ENCODE measurements at regions not wholly inside any gene's neighbourhood (a gene's known extent, or its start where the extent isn't known, plus 50 kb on each side); places are given as distances from the start of the nearest gene placed in this dataset.
"Not testable (repeated sequence)": the region's sequence is repeated elsewhere in the genome, so short reads cannot be mapped to it uniquely, and the experiment has no call there.

DNA sequence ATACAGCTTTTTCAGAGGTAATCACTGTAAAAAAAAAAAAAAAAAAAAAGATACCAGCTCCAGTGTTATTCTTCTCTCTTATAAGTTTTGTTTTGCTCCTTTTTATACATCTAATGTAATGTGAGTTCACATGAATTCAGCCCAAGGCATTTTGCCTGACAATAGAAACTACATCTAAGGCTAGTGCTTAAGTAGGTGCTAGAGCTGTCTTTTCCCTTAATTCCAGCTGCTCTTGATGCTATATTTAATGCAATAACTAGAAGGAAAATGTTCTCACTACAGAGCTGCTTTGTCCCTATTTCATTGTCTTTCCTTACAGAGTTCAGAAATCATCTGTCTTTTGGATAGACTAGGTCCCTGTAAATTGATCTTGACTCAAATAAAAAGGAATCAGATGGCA lies 150.1 kb downstream of the NAA11 start:
- DNase-seq (ENCODE audit: low spot score), result no peak

DNA sequence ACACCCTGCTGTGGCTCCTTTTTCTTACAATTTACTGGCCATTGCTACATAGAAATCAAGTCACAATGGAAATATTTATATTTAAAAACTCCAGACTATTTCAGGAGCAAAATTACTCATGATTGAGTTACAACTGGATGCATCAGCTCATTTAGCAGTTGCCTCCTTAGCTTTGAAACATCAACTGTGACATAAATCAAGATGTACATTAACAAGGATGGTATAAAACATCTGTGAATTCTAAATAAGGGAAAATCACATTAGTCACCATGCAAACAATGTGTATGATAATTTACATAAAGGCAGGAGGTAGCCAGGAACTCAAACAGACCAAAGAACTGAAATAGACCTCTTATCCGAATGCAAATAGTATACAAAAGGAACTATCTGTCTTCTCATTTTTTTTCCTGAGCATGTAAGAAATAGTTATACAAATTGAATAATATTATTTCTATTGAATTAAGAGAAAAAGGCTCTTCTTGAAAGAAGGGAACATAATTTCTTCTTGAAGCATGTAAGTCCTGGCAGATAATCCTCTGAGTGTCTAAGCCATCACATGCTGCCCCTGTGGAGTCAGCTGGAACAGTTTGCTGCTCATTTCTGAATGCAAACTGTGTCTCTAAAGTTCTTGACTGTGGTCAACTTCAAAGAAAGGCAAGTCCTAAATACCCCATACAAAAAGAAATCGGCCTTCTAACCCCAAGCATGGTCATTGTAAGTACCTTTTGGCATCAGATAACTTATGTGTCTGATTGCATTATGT lies 151.2 kb downstream of the NAA11 start:
- no peak for DNase-seq (ENCODE audit: low spot score)

DNA sequence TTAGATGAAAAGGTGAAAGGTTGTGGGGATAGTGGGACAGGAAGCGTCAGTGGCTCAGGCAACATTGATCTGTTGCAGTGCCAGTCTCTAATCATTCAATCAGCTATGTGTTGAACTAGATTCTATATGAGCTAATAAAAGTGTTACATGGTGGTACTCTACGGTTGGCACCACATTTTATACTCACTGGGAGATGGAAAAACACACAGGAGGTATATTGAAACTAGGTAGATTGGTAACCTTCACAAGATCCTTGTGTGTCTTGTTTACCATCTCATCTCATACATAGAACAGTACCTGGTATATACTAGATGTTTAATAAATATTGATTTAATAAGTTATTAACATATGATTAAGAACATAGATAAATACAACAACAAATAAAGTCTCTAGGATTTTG lies 152.7 kb downstream of the NAA11 start:
- no peak for DNase-seq (ENCODE audit: low spot score)

DNA sequence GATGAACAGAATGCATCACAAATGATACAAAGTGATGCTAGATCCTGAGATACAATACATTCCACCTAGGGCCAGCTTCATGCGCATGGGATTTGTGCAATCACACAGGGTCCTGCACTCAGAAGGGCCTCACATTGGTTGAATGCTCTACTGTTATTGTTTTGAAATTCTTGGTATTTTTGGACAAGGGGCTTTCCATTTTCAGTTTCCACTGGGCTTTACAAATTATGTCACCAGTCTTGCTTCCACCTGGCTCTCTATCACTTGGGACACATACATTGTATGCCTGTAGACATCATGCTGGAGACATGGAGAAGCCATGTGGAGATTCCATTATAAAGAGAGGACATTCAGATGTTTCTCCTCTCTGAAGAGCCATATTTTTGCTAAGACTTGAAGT lies 155.8 kb downstream of the NAA11 start:
- DNase-seq (ENCODE audit: low spot score), result no peak

DNA sequence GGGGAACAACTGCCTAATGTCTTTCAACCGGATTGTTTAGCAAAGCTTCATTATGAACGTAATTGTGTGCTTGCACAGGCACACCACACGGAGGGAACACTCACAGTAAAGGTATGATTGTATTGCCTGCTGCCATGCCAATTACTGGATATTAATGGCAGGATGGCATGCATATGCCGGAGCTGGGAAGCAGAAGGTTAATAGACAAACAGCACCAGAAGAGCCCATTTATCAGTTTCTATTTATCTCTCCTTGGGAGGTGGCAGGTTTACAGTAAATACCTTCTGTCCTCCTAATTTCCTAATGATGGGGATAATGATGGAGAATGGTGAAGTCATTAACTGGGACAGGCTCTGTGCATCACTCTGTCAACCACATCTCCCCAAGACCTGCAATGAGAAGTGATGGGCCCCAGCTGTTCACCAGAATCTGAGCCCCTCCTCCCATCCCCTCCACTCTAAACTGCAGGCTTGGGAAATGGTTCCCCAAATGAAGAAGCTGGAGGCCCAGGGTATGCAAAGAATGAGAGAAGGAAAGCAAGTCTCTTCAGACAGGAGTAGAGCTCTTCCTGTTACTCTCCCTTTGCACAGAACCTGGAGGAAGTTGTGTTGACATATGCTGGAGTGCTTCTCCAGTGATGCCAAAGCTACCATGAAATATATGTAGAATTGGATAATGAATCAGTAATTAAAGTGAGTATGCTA lies 160.8 kb downstream of the NAA11 start:
- no peak for DNase-seq (ENCODE audit: low spot score)

DNA sequence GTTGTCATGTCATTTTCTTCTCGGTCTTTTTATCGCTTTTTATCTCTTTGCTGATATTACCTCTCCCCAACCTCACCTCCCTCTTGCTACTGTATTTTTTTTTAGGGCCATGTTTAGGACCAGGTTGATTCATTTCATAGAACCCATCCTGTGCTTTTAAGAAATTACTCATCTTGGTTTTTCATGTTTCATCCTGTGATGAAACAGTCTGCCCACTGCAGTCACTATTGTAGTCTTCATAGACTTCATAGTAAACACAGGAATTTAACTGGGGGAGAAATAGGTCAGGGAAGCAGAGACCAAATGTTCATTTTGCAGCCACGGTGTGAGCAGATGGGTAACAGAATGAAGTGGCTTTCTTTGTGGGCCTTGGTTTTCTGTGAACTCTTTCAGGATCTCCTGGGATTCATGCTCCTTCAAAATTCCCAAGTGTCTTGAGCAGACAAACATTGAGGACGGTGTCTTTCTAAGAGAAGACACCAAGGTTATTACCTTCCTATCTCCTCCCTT lies 161.8 kb downstream of the NAA11 start:
- DNase-seq (ENCODE audit: low spot score), result no peak

DNA sequence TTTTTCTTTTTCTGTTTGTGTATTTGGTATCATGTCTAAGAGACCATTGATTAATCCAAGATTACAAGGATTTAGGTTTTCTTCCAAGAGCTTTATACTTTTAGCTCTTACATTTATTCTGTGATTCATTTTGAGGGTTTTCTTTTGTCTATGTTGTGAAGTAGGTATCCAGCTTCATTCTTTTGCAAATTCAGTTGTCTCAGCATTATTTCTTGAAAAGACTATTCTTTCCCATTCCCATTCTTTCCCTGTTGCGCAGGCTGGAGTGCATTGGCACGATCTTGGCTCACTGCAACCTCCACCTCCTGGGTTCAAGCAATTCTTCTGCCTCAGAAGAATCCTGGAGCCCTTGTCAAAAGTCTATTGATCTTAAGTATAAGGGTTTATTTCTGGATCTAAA lies 164.9 kb downstream of the NAA11 start:
- DNase-seq (ENCODE audit: low spot score), result no peak

DNA sequence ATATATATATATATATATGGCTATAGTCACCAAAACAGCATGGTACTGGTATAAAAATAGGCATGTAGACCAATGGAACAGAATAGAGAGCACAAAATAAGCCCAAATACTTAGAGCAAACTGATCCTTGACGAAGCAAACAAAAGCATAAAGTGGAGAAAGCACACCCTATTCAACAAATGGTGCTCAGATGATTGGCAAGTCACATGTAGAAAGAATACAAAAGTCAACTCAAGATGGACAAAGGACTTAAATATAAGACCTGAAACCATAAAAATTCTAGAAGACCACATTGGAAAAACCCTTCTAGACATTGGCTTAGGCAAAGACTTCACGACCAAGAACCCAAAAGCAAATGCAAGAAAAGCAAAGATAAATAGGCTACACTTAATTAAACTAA lies 167.2 kb downstream of the NAA11 start:
- DNase-seq (ENCODE audit: low spot score), result not testable (repeated sequence)

DNA sequence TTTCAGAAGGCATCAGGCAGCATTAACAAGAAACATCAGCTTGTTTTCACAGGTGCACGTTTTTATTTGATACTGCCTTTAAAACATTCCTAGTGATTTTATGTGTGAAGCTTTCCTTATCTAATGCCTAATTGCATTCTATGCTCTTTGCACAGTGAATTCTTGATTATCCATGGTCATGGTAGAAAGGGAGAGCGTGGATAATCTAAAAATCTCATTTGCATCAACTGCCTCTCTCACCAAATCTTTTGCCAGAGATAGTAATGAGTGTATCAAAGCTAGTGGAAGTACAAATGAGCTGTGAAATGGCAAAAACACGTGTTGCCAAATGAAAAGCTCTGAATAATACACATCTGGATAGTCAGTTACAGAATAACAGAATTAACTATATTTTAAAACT lies 170.5 kb downstream of the NAA11 start:
- no peak for DNase-seq (ENCODE audit: low spot score)

DNA sequence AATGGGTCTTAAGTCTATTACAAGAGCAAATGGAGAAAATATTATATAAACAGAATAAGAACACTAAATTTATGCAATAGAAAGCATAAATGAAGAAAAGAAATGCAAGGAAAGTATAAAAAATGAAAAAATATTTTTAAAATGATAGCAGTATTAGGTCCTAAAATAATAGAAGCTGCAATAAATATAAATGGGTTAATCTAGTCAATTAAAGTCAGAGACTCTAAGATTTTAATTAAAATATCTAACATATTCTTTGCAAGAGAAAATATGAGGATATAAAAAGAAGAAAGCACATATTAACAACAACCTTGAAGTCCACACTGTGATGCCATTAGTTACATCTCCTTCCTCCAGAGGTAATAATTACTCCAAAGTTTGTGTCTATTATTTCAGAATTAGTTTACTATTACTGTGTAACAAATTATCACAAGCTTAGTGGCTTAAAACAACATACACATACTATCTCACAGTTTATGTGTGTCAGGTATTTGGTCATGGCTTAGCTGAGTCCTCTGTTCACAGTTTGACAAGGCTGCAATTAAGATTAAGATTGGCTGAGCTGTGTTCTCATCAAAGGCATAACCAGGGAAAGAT lies 174.9 kb downstream of the NAA11 start:
- no peak for DNase-seq (ENCODE audit: low spot score)

DNA sequence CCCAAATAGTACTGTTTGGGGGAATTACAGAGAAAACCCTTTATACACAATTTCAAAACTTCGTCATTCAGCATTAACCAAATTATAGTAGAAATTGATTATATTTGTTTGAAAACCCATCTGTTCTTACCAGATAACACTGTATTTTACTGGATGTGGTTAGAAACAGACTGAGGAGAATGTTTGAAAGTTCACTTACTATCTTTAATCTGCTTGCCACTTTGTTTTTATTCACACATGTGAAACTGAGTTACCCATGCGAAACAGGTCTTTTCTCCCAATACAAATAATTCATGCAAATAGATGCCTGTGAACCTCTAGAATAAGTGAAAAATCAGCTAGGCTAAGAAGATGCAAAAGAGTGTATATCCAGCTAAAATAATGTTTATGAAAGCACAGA lies 177.5 kb downstream of the NAA11 start:
- DNase-seq (ENCODE audit: low spot score), result no peak

DNA sequence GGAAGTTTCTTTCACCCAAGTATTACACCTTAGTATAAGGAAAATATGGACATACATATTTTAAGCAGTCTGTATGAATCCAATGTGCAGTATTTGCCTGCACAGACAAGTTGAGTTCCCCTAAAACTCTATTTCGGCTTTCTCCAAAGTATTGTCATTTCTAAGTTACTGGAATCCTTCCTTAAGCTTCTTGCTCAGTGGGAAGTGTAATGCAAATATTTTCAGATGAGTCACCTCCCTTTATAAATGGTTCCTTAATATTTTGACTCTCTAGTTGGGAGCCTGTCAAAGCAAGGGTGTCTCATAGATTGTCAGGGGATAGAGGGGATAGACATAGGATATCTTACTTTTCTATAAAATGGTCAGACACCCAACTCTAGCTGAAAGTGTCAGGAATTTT lies 178.6 kb downstream of the NAA11 start:
- no peak for DNase-seq (ENCODE audit: low spot score)

DNA sequence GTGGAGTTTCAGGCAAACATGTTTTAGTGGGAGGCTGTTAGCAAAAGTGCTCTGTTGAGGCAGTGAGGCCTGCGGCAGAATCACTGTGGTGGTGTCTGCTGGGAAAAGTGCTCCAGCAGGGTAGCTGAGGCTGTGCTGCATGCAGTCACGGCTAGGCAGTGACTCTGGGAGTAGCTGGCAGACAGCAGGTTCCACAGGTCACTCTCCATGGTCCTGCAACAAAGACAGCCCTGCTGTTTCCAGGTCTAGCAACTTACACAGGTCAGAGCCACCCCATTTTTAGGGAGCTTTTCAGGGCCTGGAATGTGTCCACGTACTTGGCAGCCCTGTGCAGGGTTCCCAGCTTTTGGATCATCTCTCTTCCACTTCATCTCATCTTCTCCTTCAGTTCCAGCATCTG lies 184.3 kb downstream of the NAA11 start:
- DNase-seq (ENCODE audit: low spot score), result no peak

DNA sequence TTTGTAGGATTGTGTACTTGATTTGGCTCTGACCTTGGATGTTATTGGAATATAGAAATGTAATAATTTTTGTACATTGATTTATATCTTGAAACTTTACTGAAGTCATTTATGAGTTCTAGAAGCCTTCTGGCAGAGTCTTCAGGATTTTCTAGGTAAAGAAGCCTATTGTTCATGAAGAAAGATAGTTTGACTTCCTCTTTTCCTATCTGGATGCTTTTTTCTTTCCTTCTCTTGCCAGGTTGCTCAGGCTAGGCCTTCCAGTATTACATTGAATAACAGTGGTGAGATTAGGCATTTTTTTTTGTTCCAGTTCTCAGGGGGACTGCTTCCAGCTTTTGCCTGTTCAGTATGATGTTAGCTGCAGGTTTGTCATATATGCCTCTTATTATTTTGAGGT lies 191.1 kb downstream of the NAA11 start:
- DNase-seq (ENCODE audit: low spot score), result no peak

DNA sequence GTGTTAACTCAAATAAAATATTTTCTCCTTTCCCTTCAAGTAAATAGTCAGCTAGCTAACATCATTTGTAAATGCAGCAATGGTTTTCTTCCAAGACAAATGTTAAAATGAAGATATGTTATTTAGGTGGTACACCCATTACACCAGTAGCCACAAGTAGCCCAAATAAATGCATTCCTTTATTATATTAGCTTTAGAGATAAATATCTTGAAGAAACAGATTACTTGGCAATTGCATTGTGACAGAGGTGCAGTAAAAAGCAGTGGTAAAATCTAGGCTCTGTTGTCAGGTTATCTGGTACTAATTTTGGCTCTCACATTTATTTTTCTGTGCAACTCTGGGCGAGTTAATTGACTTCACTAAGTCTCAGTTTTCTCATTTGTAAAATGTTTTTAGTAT lies 193.0 kb downstream of the NAA11 start:
- no peak for DNase-seq (ENCODE audit: low spot score)

DNA sequence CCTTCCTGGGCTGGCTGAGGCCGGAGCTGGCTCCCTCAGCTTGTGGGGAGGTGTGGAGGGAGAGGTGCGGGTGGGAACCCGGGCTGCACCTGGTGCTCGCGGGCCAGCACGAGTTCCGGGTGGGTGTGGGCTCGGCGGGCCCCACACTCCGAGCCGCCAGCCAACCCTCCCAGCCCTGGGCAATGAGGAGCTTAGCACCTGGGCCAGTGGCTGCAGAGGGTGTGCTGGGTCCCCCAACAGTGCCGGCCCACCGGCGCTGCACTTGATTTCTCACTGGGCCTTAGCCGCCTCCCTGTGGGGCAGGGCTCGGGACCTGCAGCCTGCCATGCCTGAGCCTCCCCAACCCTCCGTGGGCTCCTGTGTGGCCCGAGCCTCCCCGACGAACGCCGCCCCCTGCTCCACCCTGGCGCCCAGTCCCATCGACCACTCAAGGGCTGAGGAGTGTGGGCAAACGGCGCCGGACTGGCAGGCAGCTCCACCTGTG lies 182.7 kb upstream of the PAQR3 start:
- no peak for DNase-seq (ENCODE audit: low spot score)

DNA sequence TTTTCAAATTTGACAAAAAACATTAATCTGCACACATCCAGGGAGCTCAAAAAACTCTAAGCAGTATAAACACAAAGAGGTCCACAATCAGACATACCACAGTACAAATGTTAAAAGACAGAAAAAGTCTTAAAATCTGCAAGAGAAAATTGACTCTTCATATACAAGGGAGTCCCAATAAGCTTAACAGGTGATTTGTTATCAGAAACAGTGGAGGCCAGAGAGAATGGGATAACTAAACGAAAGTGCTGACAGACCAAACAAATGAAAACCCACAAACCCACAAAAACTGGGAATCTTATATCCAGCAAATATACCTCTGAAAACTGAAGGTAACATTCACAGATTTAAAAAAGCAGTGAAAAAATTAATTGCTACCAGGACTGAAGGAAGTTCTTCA lies 182.0 kb upstream of the PAQR3 start:
- DNase-seq (ENCODE audit: low spot score), result no peak

DNA sequence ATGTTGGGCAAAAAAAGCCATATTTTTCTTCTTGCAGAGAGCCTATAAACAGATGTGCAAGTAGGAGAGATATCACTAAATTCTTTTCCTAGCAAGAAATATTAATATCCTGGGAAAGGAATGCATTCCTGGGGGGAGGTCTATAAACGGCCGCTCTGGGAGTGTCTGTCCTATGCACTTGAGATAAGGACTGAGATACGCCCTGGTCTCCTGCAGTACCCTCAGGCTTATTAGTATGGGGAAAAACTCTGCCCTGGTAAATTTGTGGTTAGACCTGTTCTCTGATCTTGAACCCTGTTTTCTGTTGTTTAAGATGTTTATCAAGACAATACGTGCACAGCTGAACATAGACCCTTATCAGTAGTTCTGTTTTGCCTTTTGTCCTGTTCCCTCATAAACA lies 177.8 kb upstream of the PAQR3 start:
- DNase-seq (ENCODE audit: low spot score), result not testable (repeated sequence)

DNA sequence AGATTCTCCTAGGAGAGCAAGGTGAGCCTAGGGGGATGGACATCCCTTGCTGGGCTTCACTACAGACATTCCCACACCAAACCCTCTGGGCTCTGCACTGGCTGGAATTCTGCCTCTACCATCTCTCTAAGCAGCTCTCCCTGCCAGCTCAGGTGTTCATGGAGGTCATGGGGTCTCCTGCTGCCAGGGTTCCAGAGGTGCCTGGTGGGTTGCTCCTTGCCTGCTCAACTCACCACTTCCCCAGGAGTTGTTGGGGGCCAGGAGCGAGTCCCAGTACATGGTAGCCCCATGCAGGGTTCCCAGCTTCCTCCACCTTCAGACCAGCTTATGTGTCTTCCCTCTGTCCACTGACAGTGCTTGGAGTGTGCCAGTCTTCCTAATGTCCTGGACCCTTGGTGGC lies 167.8 kb upstream of the PAQR3 start:
- no peak for DNase-seq (ENCODE audit: low spot score)

DNA sequence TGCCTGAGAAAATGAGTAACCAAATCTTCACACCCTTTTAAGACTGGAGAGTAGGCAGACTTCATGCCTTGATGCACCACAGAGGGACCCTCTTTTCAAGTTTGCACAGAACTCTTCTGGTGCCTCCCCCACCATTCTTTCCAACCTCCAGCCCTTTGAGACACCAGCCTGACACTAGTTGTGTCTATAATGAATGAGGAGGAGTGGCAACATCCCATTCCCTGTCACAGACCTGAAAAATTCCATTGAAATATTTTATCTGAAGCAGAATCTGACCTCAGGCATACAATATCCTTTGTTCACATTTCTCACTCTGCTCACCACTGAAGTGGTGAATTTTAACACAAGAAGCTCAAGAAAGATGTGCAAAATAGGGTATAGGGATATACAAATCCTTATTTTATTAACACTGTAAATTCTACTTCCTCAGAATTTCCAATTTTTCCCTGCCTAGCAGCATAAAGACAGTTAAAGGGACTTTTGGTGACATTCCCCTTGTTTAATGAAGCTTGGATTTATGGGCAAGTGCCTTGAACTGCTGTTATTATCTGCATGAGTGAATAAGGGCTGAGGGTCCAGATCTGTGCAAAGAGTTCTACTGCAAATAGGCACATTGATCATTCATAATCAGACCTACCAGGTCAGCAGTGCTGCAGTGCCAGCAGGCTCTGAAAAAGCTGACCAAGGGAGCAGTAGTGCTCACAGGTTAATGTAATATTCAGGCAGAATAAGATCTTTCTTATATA lies 149.9 kb upstream of the PAQR3 start:
- DNase-seq (ENCODE audit: low spot score), result no peak

DNA sequence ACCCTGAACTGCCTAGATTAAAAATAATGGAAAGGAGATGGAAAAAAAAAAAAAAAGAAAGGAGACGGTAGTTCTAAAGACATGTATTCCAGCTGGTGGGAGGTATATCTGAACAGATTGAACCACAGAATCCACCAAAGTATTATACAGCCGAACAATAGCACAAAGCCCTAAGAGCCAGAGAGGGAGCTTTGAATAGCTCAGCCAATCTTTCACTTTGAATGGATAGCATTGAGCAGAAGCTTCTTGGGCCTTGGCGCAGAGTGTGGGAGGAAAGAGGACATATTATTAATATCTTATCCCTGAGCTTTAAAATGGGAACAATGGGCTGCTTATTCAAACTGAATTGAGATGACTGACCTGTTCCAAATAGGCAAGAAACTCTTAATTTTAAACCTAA lies 147.8 kb upstream of the PAQR3 start:
- DNase-seq (ENCODE audit: low spot score), result no peak

DNA sequence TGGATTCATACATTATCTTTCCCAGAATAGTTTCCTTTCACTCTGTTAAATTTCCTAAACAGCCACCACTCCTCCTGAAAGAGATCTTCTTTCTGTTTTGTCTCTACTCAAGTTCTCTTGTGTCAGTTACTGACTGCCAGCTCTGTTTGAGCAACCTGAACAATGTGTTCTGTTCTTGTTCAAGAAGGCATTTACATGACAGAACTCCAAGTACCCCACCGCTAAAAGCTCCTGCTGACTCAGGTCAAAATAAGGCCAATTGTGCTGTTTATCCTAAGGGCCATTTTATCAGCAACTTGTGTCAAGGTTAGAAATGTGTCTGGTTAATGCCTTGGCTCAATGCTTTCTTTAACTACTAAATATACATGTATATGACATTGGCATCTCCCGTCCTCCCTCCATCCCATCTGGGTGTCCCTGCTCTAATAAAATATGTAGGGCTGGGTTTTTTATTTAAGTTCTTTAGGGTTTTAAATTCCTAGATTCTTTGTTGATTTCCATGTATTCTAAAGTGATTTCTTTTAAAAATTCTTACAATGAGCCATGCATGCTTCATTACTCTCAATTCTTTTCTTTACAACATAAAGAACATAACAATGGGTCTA lies 144.3 kb upstream of the PAQR3 start:
- no peak for DNase-seq (ENCODE audit: low spot score)

Measured in left forelimb (tissue), 1 donor.